Skeletal muscle satellite cell (primary cell): ENCODE measurements at regions not wholly inside any gene's neighbourhood (a gene's known extent, or its start where the extent isn't known, plus 50 kb on each side); places are given as distances from the start of the nearest gene placed in this dataset. TPM values are rescaled to one million over a fixed set of nuclear protein-coding genes. Genes with fewer than 3 reads are reported as not detected.

Experiments used
- H3K27me3 ChIP-seq: 2 replicates; pipeline ENCODE4 v1.7.0; 2013; ENCODE audit warnings: low read length; ENCODE audit not compliant: control insufficient read depth, insufficient read depth
- H3K36me3 ChIP-seq: 2 replicates; pipeline ENCODE4 v1.7.0; 2013; ENCODE audit warnings: mild to moderate bottlenecking, control low read depth, low read length; ENCODE audit not compliant: insufficient read depth
- H3K4me1 ChIP-seq: 2 replicates; pipeline ENCODE4 v1.7.0; 2013; ENCODE audit warnings: low read length; ENCODE audit not compliant: control insufficient read depth, insufficient read depth
- H3K4me2 ChIP-seq: 2 replicates; pipeline ENCODE4 v1.7.0; 2013; ENCODE audit warnings: mild to moderate bottlenecking, low read length
- H3K4me3 ChIP-seq: 2 replicates; pipeline ENCODE4 v1.7.0; 2013; ENCODE audit warnings: low read length
- H3K9ac ChIP-seq: 2 replicates; pipeline ENCODE4 v1.7.0; 2013; ENCODE audit warnings: mild to moderate bottlenecking, low read depth, low read length, moderate library complexity
- H3K9me3 ChIP-seq: replicated peaks from 2 replicates; pipeline ENCODE4 v1.7.0; 2013; ENCODE audit warnings: mild to moderate bottlenecking, control low read depth, low read length
- small RNA-seq: library from RNA; depleted of rRNA; stranded (forward); fragments of <200 nt; gene quantifications from one replicate; pipeline ENCODE3, GENCODE V24; 2012

GRCh38 chr4:30656828-30657227 lies 63.3 kb upstream of the PCDH7 start:
- Histone ChIP-seq H3K36me3 (no peaks in the 10 kb centered on the region), H3K4me1 (no peaks in the 10 kb centered on the region), H3K9me3 (no peaks in the 10 kb centered on the region), H3K4me2 (no peak overlapping the region), H3K4me3 (no peak overlapping the region), H3K9ac (no peak overlapping the region), H3K27me3 (peaks cover 4% of the 10 kb centered on the region)

GRCh38 chr4:30667919-30668318 lies 52.2 kb upstream of the PCDH7 start:
- H3K9ac ChIP-seq: no peak overlapping the region
- H3K4me1 ChIP-seq: no peaks in the 10 kb centered on the region
- H3K4me2 ChIP-seq: no peak overlapping the region
- H3K27me3 ChIP-seq: no peaks in the 10 kb centered on the region
- H3K9me3 ChIP-seq: no peaks in the 10 kb centered on the region
- H3K4me3 ChIP-seq: no peak overlapping the region
- H3K36me3 ChIP-seq: no peaks in the 10 kb centered on the region

GRCh38 chr4:30670206-30670605 lies 50.0 kb upstream of the PCDH7 start:
- Histone ChIP-seq H3K4me3 (no peak overlapping the region), H3K4me2 (no peak overlapping the region), H3K9ac (no peak overlapping the region), H3K4me1 (no peaks in the 10 kb centered on the region), H3K9me3 (no peaks in the 10 kb centered on the region), H3K36me3 (no peaks in the 10 kb centered on the region), H3K27me3 (no peaks in the 10 kb centered on the region)

Small RNA genes lying in the stretch of these regions (small RNA-seq; reads per million reads assigned to genes)
- not detected for gene AC097510.1
